ENCODE measurements at regions not wholly inside any gene's neighbourhood (a gene's known extent, or its start where the extent isn't known, plus 50 kb on each side); places are given as distances from the start of the nearest gene placed in this dataset.

DNA sequence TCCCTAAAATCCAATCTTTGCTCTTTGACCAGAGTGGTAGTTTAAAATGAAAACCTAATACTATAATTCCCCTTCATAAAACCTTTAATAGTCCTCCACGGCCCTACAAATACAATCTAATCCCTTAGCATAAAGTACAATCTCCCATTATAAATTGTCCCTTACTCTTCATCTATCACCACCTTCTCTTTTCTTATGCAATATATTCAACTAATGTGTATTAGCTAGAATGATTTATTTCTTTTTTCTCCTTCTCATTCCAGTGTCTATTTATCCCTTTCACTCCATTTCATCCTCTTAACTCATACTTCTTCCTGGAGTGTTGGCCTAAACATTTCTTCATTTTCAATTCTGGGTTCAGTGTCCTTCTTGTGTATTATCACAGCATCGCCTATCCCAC is 872.1 kb upstream of the PCDH20 start:
- CTCF ChIA-PET = no interaction called here
- TF ChIP-seq, protein P1, sequence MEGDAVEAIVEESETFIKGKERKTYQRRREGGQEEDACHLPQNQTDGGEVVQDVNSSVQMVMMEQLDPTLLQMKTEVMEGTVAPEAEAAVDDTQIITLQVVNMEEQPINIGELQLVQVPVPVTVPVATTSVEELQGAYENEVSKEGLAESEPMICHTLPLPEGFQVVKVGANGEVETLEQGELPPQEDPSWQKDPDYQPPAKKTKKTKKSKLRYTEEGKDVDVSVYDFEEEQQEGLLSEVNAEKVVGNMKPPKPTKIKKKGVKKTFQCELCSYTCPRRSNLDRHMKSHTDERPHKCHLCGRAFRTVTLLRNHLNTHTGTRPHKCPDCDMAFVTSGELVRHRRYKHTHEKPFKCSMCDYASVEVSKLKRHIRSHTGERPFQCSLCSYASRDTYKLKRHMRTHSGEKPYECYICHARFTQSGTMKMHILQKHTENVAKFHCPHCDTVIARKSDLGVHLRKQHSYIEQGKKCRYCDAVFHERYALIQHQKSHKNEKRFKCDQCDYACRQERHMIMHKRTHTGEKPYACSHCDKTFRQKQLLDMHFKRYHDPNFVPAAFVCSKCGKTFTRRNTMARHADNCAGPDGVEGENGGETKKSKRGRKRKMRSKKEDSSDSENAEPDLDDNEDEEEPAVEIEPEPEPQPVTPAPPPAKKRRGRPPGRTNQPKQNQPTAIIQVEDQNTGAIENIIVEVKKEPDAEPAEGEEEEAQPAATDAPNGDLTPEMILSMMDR (IDR thresholded peaks at IDR 0.05; ENCODE audit: control extremely low read depth, extremely low read depth, low read depth, missing control alignments) = no peak
- POLR2A ChIA-PET = no interaction called here
- no peak for DNase-seq (ENCODE audit: extremely low spot score)

DNA sequence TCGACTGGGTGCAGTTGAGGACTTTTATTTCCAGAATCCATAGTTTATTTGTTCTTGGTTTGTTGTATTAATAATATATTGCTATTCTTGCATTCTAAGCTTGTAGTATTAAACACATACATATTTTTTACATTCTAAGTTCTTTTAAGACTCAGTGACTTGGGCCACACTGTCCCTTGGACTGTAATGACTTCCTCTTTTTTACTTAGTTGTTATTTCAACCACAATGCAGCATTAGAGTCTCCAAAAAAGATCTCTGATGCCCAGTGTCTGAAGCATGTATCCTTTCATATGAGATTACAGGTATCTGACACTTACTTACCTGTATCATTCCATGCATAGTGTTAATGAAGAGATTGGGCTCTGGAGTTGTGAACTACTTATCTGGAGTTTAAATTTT is 864.9 kb upstream of the PCDH20 start:
- CTCF ChIA-PET = no interaction called here

GRCh38 chr13:62278271-62278670 is 862.6 kb upstream of the PCDH20 start:
- ChIA-PET CTCF (no interaction called here), POLR2A (no interaction called here)
- DNase-seq (ENCODE audit: extremely low spot score) = no peak
- TF ChIP-seq, protein P1 (IDR thresholded peaks at IDR 0.05; ENCODE audit: control extremely low read depth, extremely low read depth, low read depth, missing control alignments) = no peak

More for the DNA sequence above, 864.9 kb upstream of the PCDH20 start:
- DNase-seq (ENCODE audit: extremely low spot score) = peak; percentile 8
- POLR2A ChIA-PET = no interaction called here
- TF ChIP-seq, protein P1 (IDR thresholded peaks at IDR 0.05; ENCODE audit: control extremely low read depth, extremely low read depth, low read depth, missing control alignments) = no peak

GRCh38 chr13:62251734-62252133 is 836.1 kb upstream of the PCDH20 start:
- DNase-seq (ENCODE audit: extremely low spot score) = no peak
- POLR2A ChIA-PET = no interaction called here
- CTCF ChIA-PET = no interaction called here
- TF ChIP-seq, protein P1 (IDR thresholded peaks at IDR 0.05; ENCODE audit: control extremely low read depth, extremely low read depth, low read depth, missing control alignments) = no peak

GRCh38 chr13:62250501-62251201 is 835.0 kb upstream of the PCDH20 start:
- CTCF ChIA-PET = no interaction called here
- TF ChIP-seq, protein P1 (IDR thresholded peaks at IDR 0.05; ENCODE audit: control extremely low read depth, extremely low read depth, low read depth, missing control alignments) = no peak
- DNase-seq (ENCODE audit: extremely low spot score) = no peak
- POLR2A ChIA-PET = no interaction called here

- ChIA-PET POLR2A (no interaction called here), CTCF (interaction anchor here (1.0 to 1.7 kb wide), 2 partner anchors 11 to 18 kb away, joined by 3 read pairs; no protein-coding TSS in a partner anchor)
Measured at GRCh38 chr13:62246581-62246980, 830.9 kb upstream of the PCDH20 start.

More at GRCh38 chr13:62246581-62246980, 830.9 kb upstream of the PCDH20 start:
- TF ChIP-seq, protein P1 (IDR thresholded peaks at IDR 0.05; ENCODE audit: control extremely low read depth, extremely low read depth, low read depth, missing control alignments) = no peak
- no peak for DNase-seq (ENCODE audit: extremely low spot score)
